HG03139 (cell line): ENCODE measurements at regions not wholly inside any gene's neighbourhood (a gene's known extent, or its start where the extent isn't known, plus 50 kb on each side); places are given as distances from the start of the nearest gene placed in this dataset.
"Not testable (repeated sequence)": the region's sequence is repeated elsewhere in the genome, so short reads cannot be mapped to it uniquely, and the experiment has no call there.

Experiments used
- ATAC-seq: cut with Tn5 transposase; IDR thresholded peaks from one replicate; pipeline ENCODE4 v1.9.1; 2021; ENCODE audit not compliant: unreplicated experiment

GRCh38 chr5:82583331-82583730 lies 305.2 kb upstream of the RPS23 start:
- not testable (repeated sequence) for ATAC-seq

- no peak for ATAC-seq
Observed at GRCh38 chr5:82564963-82565362, 286.8 kb upstream of the RPS23 start.

- ATAC-seq: no peak
Observed at GRCh38 chr5:82563745-82564144, 285.6 kb upstream of the RPS23 start.

- ATAC-seq: no peak
Observed at GRCh38 chr5:82562696-82563240, 284.6 kb upstream of the RPS23 start.

GRCh38 chr5:82561797-82562196 lies 283.6 kb upstream of the RPS23 start:
- ATAC-seq: no peak

- ATAC-seq: no peak
Observed at GRCh38 chr5:82560969-82561368, 282.8 kb upstream of the RPS23 start.

GRCh38 chr5:82560561-82560960 lies 282.4 kb upstream of the RPS23 start:
- no peak for ATAC-seq

GRCh38 chr5:82551840-82552385 lies 273.8 kb upstream of the RPS23 start:
- no peak for ATAC-seq

GRCh38 chr5:82551192-82551591 lies 273.0 kb upstream of the RPS23 start:
- ATAC-seq: no peak

- no peak for ATAC-seq
Observed at GRCh38 chr5:82549263-82549662, 271.1 kb upstream of the RPS23 start.

GRCh38 chr5:82544004-82544403 lies 265.9 kb upstream of the RPS23 start:
- ATAC-seq: no peak

GRCh38 chr5:82540301-82540700 lies 262.1 kb upstream of the RPS23 start:
- no peak for ATAC-seq

- ATAC-seq: no peak
Observed at GRCh38 chr5:82538339-82539034, 260.3 kb upstream of the RPS23 start.

GRCh38 chr5:82537687-82538306 lies 259.6 kb upstream of the RPS23 start:
- ATAC-seq: no peak

GRCh38 chr5:82534986-82535385 lies 256.8 kb upstream of the RPS23 start:
- no peak for ATAC-seq

GRCh38 chr5:82532075-82532474 lies 253.9 kb upstream of the RPS23 start:
- not testable (repeated sequence) for ATAC-seq

GRCh38 chr5:82526540-82526939 lies 248.4 kb upstream of the RPS23 start:
- no peak for ATAC-seq

- ATAC-seq: no peak
Observed at GRCh38 chr5:82525626-82526025, 247.5 kb upstream of the RPS23 start.

GRCh38 chr5:82523633-82524032 lies 245.5 kb upstream of the RPS23 start:
- no peak for ATAC-seq

- ATAC-seq: no peak
Observed at GRCh38 chr5:82522897-82523296, 244.7 kb upstream of the RPS23 start.

GRCh38 chr5:82521431-82522051 lies 243.4 kb upstream of the RPS23 start:
- no peak for ATAC-seq

GRCh38 chr5:82519558-82519957 lies 241.4 kb upstream of the RPS23 start:
- ATAC-seq: no peak
